ENCODE measurements at regions not wholly inside any gene's neighbourhood (a gene's known extent, or its start where the extent isn't known, plus 50 kb on each side); places are given as distances from the start of the nearest gene placed in this dataset.

DNA sequence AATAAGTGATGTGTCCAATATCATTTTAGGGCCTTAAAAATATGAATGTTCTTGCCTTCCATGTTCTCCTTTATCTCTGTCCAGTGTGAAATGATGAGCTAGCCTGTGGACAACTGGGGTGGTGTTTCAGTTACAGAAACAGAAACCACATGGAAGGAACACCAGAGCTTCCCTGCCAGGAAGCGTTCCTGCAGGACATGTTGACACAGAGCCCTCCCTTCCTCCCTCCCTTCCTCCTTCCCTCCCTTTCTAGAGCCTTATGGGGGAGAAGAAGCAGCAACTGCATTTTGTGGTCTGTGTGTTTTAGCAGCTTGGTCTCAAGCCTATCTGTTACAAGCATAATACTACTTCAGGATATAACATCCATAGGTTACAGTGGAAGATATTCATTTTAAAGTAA lies 539.7 kb upstream of the NETO1 start:
- no peaks in the 10 kb centered on the region for H3K4me1 ChIP-seq
- H3K27ac ChIP-seq, result no peak overlapping the region
- no peak for TF ChIP-seq POLR2A (IDR thresholded peaks at IDR 0.05)
- TF ChIP-seq, protein P1, sequence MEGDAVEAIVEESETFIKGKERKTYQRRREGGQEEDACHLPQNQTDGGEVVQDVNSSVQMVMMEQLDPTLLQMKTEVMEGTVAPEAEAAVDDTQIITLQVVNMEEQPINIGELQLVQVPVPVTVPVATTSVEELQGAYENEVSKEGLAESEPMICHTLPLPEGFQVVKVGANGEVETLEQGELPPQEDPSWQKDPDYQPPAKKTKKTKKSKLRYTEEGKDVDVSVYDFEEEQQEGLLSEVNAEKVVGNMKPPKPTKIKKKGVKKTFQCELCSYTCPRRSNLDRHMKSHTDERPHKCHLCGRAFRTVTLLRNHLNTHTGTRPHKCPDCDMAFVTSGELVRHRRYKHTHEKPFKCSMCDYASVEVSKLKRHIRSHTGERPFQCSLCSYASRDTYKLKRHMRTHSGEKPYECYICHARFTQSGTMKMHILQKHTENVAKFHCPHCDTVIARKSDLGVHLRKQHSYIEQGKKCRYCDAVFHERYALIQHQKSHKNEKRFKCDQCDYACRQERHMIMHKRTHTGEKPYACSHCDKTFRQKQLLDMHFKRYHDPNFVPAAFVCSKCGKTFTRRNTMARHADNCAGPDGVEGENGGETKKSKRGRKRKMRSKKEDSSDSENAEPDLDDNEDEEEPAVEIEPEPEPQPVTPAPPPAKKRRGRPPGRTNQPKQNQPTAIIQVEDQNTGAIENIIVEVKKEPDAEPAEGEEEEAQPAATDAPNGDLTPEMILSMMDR (IDR thresholded peaks at IDR 0.05), result no peak
- H3K9me3 ChIP-seq, result no peaks in the 10 kb centered on the region
- DNase-seq, result peak in 1 of 2 donors; percentile 14
- no peak overlapping the region for H3K4me3 ChIP-seq
- intact Hi-C loops (cut with DNase I; ENCODE audit: low total_unique reads), result no loop called here
- no peaks in the 10 kb centered on the region for H3K36me3 ChIP-seq
- H3K27me3 ChIP-seq, result no peaks in the 10 kb centered on the region

DNA sequence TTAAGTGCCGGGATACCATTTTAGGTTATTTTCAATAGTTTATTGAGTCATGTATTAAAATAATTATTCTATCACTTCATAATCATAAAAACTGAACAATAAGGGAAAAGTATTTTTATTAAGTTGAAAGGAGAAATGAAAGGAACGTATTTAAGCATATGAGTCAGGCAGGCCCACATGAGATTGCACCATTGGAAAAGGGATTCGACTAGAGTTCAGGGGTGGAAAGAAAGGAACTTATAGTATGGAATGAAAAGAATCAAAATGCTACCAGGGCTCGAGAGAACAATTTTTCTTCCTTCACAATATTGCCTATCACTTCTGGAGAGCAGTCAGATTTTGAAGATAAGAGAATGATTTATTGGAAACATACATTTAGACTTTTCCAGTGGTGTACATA lies 516.5 kb upstream of the NETO1 start:
- no peak for TF ChIP-seq POLR2A (IDR thresholded peaks at IDR 0.05)
- TF ChIP-seq, protein P1 (IDR thresholded peaks at IDR 0.05), result no peak
- intact Hi-C loops (cut with DNase I; ENCODE audit: low total_unique reads), result no loop called here
- no peaks in the 10 kb centered on the region for H3K27me3 ChIP-seq

DNA sequence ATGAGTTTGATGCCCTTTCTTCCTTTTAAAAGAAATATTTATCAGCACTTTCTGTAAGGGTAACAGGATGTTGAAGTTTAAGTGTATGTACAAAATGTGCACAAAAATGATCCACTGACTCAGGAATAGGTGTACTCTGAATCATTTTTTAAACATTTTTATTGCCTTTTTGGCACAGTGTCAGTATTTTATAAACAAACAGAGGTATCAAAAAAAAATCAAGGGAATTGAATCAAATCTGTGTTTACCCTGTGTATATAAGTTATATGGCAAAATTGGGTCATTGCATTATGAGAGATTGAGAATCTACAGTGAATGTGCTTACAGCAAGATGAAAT lies 513.9 kb upstream of the NETO1 start:
- Histone ChIP-seq H3K36me3 (no peaks in the 10 kb centered on the region), H3K27me3 (no peaks in the 10 kb centered on the region), H3K9me3 (no peaks in the 10 kb centered on the region), H3K27ac (no peak overlapping the region), H3K4me3 (no peak overlapping the region), H3K4me1 (no peaks in the 10 kb centered on the region)
- no peak for TF ChIP-seq POLR2A (IDR thresholded peaks at IDR 0.05)
- TF ChIP-seq, protein P1 (IDR thresholded peaks at IDR 0.05), result no peak
- DNase-seq, result no peak
- intact Hi-C loops (cut with DNase I; ENCODE audit: low total_unique reads), result no loop called here

More for the DNA sequence above, 516.5 kb upstream of the NETO1 start:
- Histone ChIP-seq H3K4me3 (no peak overlapping the region), H3K9me3 (no peaks in the 10 kb centered on the region), H3K27ac (no peak overlapping the region), H3K36me3 (no peaks in the 10 kb centered on the region), H3K4me1 (no peaks in the 10 kb centered on the region)
- DNase-seq, result no peak

DNA sequence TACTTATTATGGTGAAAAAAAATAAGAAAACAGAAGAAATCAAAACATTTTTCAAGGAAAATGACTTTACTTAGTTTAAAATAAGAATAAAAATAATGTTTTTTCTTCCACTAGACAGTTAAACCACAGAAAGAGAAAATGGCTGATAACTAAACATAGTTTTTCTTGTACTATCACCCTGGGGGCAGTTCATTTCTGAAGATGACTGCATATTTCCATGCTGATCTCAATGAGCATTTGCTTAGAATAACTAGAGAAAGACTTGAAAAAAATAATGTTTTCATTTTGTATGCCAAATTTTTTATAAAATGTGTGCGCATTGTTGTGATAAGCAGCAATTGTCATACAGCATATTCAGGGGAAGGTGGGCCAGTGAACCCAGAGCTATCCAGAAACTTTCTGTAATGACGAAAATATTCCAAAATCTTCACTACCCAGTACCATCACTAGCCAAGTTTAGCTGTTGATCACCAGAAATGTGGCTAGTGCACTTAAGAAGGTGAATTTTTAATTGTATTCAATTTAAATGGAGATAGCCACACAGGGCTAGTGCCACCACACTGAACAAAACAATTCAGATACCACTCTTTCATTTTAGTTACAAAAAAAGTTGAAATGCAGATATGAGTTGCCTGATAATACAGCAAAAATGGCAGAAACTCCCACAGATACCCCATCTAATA lies 513.4 kb upstream of the NETO1 start:
- Histone ChIP-seq H3K4me3 (no peak overlapping the region), H3K27me3 (no peaks in the 10 kb centered on the region), H3K9me3 (no peaks in the 10 kb centered on the region), H3K27ac (no peak overlapping the region), H3K4me1 (no peaks in the 10 kb centered on the region), H3K36me3 (no peaks in the 10 kb centered on the region)
- no peak for TF ChIP-seq POLR2A (IDR thresholded peaks at IDR 0.05)
- TF ChIP-seq, protein P1 (IDR thresholded peaks at IDR 0.05), result no peak
- intact Hi-C loops (cut with DNase I; ENCODE audit: low total_unique reads), result no loop called here
- DNase-seq, result no peak

GRCh38 chr18:73366713-73367112 lies 498.9 kb upstream of the NETO1 start:
- H3K4me1 ChIP-seq, result no peaks in the 10 kb centered on the region
- TF ChIP-seq, protein P1 (IDR thresholded peaks at IDR 0.05), result no peak
- no peak for TF ChIP-seq POLR2A (IDR thresholded peaks at IDR 0.05)
- DNase-seq, result no peak
- no peaks in the 10 kb centered on the region for H3K27me3 ChIP-seq
- H3K4me3 ChIP-seq, result no peak overlapping the region
- no peaks in the 10 kb centered on the region for H3K9me3 ChIP-seq
- H3K27ac ChIP-seq, result no peak overlapping the region
- intact Hi-C loops (cut with DNase I; ENCODE audit: low total_unique reads), result no loop called here
- H3K36me3 ChIP-seq, result no peaks in the 10 kb centered on the region
